ENCODE measurements at regions not wholly inside any gene's neighbourhood (a gene's known extent, or its start where the extent isn't known, plus 50 kb on each side); places are given as distances from the start of the nearest gene placed in this dataset.

DNA sequence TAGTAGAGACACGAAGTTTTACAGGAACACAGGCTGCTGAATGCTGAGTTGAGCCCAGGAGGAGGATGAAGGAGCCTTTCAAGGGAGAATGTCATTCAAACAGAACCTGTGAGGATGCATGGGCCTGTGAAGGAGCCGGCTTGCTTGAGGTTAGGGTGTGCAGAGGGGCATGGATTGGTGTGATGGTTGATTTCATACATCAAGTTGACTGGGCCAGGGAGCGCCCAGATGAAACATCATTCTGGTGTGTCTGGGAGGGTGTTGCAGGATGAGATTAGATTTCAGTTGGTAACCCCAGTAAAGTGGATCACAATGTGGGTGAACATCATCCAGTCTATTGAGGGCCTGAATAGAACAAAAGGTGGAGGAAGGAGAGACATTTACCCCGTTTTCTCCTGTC is 243.6 kb downstream of the EDEM1 start:
- no peak for DNase-seq

DNA sequence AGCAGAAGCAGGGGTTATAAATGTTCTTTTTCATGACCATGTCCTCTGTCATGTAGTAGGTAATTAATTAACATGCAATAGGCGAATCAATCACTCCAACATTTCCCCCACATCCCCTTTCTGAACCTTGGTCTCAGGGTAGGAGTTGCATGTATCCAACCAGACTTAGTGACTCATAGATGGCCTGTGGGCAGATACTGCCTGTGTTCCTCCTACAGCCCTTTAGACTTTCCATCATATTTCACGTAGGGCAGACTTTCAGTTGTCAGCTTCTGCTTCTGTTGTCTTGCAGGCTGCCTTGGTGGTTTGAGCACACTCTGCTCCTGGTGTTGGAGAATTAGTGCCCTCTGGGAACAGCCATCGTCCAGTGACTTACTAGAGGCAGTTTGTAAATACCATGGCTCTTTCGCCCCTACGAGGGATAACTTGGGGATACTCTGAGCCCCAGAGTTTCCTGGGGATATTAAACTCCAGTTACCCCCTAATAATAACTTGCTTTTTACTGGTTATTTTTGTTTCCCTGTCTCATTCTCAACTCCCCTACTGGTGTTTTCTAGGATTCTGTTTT is 244.4 kb downstream of the EDEM1 start:
- DNase-seq = no peak

DNA sequence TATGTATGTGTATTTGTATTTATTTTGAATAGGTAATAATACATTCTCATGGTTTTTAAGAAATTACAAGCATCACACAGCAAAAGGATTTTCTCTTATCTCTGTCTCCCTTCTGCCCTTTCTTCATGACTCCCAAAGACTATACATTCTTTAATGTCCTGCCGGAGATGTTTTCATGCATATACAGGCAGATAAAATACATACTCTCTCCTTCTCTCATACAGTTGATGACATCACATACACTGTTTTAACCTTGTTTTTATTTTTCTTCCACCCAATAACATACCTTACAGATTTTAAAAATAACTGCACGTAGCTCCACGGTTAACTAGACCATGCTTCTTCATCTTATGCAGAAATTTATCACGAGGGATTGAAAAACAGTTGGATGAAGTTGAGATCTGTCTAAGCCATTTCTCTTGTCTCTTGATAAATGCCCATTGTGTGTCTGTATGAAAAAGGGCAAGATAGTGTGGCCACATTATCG is 249.8 kb downstream of the EDEM1 start:
- no peak for DNase-seq

DNA sequence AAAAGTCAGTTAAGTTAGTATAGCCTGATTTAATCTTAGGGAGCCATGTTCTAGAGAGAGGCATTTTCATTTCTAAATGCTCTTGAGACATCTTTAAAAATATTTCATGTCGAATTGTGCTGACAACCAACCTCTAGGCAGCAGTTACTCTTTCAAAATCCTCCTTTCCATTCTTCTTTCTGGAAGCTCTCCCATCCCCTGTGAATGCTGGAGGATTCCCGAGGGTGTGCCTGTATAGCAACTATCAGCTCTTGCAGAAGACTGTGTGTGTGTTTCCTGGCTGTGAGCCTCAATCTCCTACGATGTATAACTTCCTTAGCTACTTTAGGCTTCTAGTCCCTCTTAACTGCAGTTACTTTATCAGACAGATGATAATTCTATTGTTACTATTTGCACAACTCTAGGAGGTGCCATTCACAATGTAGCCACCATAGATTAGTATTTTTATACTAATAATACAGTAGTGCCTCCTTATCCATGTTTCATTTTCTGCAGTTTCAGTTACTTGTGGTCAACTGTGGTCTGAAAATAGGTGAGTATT is 250.3 kb downstream of the EDEM1 start:
- no peak for DNase-seq

DNA sequence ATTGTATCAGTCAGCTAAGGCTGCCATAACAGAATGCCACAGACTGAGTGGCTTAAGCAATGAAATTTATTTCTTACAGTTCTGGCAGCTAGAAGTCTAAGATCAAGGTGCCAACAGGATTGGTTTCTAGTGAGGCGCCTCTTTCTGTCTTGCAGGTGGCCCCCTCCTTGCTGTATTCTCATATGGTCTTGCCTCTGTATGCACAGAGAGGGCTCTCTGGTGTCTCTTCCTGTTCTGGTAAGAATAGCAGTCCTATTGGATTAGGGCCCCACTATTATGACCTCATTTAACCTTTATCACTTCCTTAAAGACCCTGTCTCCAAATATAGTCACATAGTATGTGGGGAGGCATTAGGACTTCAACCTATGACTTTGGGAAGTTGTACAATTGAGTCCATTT is 253.9 kb downstream of the EDEM1 start:
- DNase-seq = no peak

DNA sequence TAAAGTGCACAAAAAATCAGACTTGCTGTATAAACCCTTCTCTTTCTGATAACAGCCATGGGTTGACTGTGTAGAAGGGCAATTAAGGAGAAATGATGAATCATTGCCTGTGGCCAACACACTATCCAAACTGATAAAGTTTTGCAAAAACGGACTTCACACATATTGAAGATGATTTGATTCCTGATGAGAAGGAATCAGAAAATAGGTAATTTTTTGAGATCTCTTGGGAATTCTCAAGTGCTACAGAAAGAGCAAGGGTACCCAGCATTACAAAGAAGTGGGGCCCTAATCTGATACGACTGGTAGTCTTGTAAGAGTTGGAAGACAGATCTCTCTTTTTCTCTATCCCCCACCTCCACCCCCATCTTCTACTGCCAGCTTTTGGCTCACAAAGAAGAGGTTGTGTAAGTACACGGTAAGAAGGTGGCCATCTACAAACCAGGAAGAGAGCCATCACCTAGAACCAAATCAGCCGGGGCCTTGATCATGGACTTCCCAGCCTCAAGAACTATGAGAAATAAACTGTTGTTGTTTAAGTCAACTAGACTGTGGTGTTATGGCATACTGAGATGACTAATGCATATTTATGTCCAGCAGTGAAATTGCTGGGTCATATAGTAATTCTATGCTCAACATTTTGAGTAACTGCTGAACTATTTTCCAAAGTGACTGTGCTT is 254.7 kb downstream of the EDEM1 start:
- DNase-seq = no peak

DNA sequence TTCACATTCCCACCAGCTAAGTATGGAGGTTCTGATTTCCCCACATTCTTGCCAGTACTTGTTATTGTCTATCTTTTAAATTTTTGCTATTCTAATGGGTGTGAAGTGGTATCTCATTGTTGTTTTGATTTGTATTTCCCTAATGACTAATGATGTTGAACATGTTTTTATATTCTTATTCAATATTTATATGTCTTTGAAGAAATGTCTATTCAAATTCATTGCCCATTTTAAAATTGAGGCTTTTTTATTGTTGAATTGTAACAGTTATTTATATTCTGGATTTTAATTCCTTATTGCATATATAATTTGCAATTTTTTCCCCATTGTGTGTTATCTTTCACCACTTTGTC is 255.3 kb downstream of the EDEM1 start:
- DNase-seq = no peak

DNA sequence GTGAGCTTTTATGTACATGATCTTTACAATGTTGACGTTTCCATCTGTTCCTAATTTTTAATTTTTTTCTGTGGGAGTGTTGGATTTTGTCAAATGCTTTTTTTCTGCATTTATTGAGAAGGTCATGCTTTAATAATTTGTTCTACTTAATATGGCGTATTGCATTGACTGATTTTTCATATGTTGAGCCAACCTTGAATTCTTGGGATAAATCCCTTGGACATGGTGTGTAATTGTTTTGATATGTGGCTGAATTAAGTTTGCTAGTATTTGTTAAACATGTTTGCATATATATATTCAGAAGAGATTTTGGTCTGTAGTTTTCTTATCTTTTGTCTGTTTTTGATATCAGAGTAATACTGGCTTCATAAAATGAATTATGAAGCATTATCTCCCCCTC is 256.7 kb downstream of the EDEM1 start:
- DNase-seq = no peak

DNA sequence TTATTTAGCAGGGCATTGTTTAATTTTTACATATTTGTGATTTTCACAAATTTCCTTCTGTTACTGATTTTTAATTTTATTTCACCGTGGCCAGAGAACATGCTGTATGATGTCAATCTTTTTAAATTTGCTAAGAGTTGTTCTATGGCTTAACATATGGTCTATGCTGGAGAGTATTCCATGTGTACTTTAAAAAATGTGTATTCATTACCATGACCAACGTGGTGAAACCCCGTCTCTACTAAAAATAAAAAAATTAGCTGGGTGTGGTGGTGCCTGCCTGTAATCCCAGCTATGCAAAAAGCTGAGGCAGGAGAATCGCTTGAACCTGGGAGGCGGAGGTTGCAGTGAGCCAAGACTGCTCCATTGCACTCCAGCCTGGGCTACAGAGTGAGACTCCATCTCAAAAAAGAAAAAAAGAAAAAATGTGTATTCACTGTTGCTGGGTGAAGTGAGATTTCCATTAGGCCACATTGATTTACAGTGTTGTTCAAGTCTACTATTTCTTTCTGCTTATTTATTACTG is 258.2 kb downstream of the EDEM1 start:
- DNase-seq = no peak

DNA sequence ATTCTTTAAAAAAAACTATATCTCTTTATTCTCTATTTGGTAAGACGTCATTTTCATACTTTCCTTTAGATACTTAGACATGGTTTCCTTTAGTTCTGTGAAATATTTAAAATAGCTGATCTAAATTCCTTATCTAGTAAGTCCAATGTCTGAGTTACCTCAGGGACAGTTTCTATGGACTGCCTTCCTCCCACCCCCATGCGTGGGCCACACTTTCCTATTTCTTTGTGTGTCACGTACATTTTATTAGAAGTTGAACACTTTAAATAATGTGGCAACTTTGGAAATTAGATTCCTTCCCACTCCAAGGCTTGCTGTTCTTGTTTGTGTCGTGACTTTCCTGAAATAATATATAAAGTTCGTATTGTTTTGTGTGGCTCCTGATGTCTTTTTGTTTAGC is 260.7 kb downstream of the EDEM1 start:
- no peak for DNase-seq

DNA sequence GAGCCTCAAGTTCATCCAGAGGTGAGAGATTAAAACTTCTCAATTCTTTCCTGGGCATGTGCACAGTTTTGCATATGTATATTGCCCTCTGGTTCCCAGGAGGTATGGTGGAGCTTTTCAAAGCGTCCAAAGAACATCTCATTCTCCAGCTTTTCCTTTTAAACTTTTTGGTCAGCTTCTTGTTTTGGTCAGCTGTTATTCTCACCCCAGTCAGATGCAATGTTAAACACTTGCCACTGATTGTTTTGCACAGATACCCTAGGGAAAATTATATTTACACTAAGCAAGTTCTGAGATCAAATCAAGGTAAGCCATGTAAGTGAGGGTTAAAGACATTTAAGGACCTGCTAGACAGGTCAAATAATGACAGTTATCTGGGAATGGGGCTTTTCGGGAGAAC is 261.3 kb downstream of the EDEM1 start:
- no peak for DNase-seq

DNA sequence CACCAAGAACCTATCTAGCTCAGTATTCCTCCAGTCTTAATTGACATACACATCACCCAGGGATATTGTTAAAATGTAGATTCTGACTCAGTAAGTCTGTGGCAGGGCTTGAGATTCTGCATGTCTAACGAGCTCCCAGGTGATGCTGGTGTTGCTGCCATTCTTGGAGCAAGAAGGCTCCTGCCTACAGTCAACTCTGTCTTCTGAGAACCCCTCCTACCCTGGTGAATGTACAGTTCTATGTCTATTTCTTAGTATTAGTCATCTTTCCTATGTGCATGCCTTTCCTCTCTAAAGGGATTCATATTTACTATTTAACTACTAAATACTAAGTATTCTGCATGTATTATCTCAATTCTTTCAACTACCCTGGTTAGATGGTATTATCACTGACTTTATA is 268.7 kb downstream of the EDEM1 start:
- DNase-seq = no peak

DNA sequence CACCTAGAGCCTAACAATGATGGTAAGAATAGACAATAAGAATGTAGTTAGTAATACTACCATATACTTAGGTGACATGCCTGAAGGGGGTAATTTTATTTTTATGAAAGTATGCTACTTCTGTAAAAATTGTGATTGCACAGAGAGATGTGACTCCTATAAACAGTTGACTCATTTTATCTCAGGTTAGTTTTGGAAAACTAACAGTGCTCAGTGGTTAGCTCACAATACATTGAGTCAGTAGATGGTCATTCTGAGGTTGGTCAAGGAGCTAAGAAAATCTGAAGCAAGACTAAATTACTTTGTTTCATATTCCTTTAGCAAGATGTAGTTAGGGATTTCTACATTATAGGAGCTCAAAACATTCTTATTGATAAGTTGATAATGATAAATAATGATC is 271.0 kb downstream of the EDEM1 start:
- DNase-seq = no peak

DNA sequence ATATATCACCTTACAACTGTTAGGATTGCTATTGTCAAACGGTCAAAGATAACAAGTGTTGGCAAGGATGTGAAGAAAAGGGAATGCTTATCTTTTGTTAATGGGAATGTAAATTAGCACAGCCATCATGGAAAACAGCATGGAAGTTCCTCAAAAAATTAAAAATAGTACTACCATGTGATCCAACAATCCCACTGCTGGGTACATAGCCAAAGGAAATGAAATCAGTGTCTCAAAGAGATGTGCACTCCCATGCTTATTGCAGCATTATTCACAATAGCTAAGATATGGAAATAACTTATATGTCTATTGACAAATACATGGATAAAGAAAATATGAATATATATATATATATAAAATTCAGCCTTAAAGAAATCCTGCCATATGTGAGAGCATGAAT is 274.6 kb downstream of the EDEM1 start:
- DNase-seq = no peak

DNA sequence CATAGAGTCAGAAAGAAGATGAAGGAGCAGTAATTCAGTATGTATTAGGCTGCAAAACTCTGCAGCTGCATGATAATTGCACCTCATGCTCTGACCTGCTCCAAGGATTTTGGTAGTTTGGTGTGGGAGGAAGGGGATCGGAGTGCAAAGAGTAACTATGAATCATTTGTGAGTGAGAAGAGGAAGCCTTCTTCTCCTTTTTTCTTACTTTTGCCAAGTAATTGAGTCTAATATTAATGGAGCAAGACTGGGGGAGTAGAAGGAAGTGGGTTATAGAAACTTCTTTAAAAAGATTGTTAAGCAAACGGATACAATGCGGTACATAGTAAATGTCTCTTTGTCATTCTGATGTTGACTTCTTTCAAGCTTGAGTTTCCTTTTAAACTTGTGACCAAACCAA is 276.5 kb downstream of the EDEM1 start:
- DNase-seq = no peak

DNA sequence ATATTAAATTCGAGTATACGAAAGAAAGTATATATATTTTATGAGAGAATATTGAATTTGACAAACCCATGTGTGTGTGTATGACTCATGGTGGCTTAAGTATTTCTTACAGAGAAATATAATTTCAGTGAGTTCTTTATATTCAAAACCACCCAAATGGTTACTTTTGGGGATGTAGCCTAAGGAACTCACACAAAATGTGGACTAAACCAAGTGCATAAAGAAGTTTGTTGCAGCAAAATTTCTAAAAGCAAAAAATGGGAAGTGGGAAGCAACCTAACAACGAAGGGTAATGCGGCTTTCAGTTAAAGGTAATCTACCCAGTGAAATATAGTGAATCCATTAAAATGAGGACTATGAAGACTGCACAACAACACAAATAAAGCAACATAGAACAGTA is 277.1 kb downstream of the EDEM1 start:
- no peak for DNase-seq

DNA sequence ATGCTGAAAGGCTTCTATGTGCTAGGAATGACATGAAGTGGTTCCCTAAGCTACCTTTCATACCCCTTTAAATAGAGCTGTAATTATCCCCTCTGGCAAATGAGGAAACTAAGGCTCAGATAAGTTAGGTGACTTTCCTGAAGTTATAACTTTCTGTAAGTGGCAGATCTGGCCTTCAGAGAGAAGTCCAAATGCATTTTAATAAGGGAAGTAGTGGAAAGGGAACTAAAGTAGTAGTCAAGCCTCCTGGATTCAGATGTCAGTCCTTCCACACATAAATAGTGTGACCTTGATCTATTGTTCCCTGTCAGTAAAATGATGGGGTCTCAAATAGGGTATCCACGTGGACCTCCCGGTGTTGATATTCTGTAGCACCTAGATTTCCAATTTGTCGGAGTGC is 277.7 kb downstream of the EDEM1 start:
- DNase-seq = no peak

DNA sequence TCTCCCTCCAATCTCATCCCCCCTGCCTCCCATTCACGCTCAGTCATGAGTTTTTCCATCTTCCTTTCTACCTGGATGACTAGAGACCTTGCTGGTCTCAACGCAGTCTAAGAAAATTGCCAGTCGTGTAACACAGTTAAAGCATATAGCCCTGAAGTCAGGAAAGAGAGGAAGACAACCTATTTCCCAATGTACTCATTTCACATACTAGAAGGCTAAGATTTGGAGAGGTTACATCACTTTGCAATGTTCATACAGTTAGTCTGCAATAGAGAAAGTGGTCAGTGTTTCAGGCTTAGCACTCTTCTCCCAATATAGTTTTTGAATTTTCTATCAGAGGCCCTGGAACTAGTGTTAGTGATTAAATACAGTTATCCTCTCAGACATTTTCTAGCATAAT is 278.6 kb downstream of the EDEM1 start:
- no peak for DNase-seq

DNA sequence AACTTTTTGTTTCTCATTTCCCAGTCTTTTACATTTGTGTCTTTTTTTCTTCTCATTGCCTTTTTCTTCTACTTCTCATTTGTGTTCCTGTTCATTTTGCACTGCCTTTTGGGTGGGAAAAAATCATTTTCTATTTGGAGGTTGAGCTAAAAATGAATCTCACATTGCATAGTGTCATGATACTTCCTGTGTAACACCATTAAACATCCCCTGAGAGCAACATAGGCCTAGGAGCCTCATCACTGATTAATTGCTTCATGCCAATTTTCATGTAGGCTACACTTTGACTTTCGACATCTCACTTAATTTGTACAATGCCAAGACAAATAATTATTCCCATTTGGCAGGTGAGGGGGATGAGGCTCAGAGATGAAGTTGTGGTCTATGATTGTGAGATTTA is 279.2 kb downstream of the EDEM1 start:
- no peak for DNase-seq

DNA sequence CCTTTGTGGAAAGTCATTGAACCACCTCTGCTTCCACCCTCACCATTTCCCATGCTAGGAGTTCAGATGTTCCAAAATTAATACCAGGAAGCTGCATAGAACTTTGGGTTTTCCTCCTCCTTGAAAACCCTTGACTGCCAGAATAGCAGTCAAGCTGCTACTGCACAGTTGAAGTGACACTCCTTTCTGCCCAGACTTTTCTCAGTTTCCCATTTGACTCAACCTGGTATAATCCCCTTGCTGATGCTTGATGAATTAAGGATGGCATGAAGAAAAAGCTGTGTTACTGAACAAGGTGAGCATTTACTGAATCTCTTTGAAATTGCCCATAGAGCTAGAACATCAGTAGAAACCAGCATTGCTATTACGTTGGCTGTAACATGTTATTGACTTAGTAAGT is 286.0 kb downstream of the EDEM1 start:
- no peak for DNase-seq

DNA sequence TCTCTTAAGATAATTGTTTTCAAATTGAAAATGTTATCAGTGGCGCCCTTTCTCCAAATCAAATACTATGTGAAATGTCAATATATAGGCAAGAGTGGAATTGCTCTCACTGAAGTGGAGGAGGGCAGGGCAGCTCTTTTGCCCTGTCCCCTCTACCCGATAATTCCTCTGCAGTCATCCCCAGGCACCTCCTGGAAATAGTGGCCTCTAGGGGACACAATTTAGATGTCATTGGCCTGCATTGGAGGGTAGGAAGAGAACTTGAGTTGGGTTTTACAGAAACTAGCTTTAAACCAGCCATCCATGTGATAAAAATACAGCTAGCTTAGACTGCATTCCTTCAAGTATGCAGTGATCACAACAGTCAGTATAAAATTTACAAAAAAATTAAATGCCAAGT is 288.9 kb downstream of the EDEM1 start:
- DNase-seq = no peak

DNA sequence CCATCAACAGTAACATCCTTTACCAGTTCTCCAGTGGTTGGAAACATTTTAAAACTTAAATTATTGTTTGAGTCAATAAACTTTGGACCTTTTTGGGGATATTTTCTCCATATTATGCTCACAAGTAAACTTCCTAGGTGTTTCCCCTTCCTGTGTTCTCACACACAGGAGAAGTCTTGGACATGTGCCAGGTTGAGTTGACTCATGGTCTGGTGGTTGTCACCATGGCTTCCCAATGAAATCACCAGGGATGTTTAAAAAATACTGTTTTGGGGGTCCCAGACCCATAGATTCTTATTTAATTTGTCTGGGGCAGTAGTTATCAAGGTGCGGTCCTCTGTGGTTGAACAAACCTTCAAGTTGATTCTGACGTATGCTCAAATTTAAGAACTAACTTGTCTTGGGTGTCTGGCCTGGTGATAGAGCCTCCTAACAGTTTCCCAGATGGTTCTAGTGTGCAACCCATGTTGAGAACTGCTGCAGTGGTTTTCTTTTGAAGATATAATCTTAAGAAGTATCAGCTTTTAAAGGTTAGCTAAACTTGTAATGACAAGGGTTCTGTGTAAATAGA is 291.8 kb downstream of the EDEM1 start:
- no peak for DNase-seq

DNA sequence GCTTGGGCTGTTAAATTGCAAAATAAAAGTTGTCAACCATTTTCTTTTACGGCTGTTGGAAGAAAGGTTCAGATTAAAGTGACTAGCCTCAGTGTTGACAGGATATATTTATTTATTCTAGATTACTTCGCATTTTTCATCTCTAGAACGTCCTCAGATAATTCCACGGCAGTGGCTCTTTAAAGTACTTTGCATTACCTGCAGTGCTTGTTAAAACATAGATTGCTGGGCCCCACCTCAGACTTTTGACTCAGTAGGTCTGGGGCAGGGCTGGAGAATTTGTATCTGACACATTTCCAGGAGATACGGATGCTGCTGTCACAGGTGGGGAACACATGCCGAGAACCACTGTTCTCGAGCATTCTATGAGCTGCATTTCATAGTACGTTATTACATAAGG is 292.7 kb downstream of the EDEM1 start:
- DNase-seq = no peak

DNA sequence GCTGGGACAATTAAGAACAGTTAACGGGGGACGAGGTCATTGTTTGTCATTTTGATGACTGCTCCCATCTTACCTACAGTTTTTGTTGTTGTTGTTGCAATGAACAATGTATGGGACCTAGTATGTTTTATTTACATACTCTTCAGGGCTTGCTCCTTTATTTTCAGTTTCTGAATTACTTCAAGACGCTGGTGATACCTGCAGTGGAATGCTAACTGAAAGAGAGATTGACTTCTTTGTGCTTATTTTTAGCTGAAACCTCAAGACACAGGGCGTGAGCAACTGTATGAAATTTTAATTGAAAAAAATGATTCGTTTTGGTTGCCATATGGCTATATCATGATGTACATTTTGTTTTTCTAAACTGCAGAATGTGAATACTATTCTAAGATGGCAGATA is 297.9 kb downstream of the EDEM1 start:
- no peak for DNase-seq

DNA sequence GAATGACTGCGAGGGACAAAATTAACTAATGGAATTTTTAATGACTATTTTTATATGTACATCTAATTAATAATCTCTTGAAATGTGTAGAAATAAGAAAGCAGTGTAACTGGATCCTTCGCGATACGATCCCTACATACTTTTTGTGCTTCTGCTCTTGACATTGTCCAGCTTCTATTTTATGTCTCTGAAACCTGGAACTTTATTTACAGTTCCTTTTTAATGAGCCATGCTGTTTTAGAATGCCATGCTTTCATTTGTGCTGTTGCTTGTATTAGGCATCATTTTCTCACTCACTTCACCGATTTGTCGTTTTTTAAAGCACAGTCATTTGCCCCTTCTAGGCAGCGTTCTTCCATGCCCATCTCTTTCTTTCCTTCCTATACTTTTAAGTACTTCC is 301.3 kb downstream of the EDEM1 start:
- no peak for DNase-seq
